Right atrium auricular region (tissue), 2 donors: ENCODE measurements at regions not wholly inside any gene's neighbourhood (a gene's known extent, or its start where the extent isn't known, plus 50 kb on each side); places are given as distances from the start of the nearest gene placed in this dataset.
"Not testable (repeated sequence)": the region's sequence is repeated elsewhere in the genome, so short reads cannot be mapped to it uniquely, and the experiment has no call there.

Experiments
- DNase-seq: peaks from one replicate; pipeline ENCODE4 v3.0.0-alpha.2; 2019; ENCODE audit warnings: low spot score
- H3K27ac ChIP-seq, 2 donors: fragments of 200-600 bp; sonication (generic); 1 replicate in 1 of 2; 2 replicates in 1 of 2; pipeline ENCODE4 v1.5.1; 2016 to 2019
- H3K27me3 ChIP-seq, 2 donors: fragments of 200-600 bp; sonication (generic); one replicate each; pipeline versions ENCODE4 v1.5.1 to v1.6.0; 2017 to 2019
- H3K36me3 ChIP-seq: fragments of 200-600 bp; sonication (generic); one replicate; pipeline ENCODE4 v1.5.1; 2016
- H3K4me1 ChIP-seq, 2 donors: fragments of 200-600 bp; sonication (generic); one replicate each; pipeline versions ENCODE4 v1.5.1 to v1.6.0; 2017 to 2019
- H3K4me3 ChIP-seq, 2 donors: fragments of 200-600 bp; sonication (generic); 1 replicate in 1 of 2; 2 replicates in 1 of 2; pipeline ENCODE4 v1.5.1; 2017 to 2019; ENCODE audit warnings: mild to moderate bottlenecking in 1 of 2, moderate library complexity in 1 of 2
- H3K9me3 ChIP-seq, 2 donors: fragments of 200-600 bp; sonication (generic); one replicate each; pipeline ENCODE4 v1.5.1; 2019
- TF ChIP-seq, protein P1 (sequence below), 2 donors: fragments of 200-600 bp; sonication (generic); IDR thresholded peaks; one replicate each; pipeline ENCODE4 v1.5.1; 2019; ENCODE audit warnings: antibody characterized with exemption in 2 of 2

DNA sequence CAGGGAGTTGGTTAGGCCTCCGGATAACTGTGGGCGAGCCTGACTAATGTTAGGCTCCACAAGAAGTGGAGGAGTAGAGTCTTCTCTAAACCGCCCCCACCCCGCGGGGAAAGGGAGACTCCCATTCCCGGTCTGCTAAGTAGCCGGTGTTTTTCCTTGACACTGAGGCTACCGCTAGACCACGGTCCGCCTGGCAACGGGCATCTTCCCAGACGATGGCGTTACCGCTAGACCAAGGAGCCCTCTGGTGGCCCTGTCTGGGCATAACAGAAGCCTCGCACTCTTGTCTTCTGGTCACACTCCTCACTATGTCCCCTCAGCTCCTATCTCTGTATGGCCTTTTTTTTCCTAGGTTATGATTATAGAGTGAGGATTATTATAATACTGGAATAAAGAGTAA is 1410.7 kb downstream of the UQCRFS1 start:
- not testable (repeated sequence) for DNase-seq, H3K27ac ChIP-seq, H3K36me3 ChIP-seq, H3K9me3 ChIP-seq, H3K4me3 ChIP-seq, H3K27me3 ChIP-seq, H3K4me1 ChIP-seq
- TF ChIP-seq, protein P1, sequence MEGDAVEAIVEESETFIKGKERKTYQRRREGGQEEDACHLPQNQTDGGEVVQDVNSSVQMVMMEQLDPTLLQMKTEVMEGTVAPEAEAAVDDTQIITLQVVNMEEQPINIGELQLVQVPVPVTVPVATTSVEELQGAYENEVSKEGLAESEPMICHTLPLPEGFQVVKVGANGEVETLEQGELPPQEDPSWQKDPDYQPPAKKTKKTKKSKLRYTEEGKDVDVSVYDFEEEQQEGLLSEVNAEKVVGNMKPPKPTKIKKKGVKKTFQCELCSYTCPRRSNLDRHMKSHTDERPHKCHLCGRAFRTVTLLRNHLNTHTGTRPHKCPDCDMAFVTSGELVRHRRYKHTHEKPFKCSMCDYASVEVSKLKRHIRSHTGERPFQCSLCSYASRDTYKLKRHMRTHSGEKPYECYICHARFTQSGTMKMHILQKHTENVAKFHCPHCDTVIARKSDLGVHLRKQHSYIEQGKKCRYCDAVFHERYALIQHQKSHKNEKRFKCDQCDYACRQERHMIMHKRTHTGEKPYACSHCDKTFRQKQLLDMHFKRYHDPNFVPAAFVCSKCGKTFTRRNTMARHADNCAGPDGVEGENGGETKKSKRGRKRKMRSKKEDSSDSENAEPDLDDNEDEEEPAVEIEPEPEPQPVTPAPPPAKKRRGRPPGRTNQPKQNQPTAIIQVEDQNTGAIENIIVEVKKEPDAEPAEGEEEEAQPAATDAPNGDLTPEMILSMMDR (IDR thresholded peaks at IDR 0.05) = peak in 1 of 2 donors; percentile 55

DNA sequence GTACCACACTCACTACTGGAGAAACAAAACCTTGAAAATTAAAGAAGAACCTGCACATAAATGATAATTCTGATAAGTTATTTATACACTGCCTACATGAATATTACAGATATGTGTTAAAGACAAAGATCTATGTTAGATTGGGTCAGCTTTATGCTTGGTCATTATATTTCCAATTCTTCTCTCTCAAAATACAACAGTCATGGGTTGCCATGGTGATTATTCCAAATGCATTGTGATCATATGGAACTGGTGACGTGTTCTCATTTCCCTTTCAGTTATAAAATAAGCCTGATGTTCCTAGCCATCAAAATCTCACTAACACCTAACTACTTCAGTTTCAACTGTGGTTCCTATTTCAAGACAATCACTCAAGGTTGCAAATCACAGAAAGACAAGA is 1416.4 kb downstream of the UQCRFS1 start:
- H3K36me3 ChIP-seq = no peaks in the 10 kb centered on the region
- DNase-seq = no peak
- no peaks in the 10 kb centered on the region for H3K9me3 ChIP-seq
- H3K4me3 ChIP-seq = no peak overlapping the region
- peaks cover 0 to 14% of the 10 kb centered on the region in 2 donors for H3K4me1 ChIP-seq
- H3K27me3 ChIP-seq = no peaks in the 10 kb centered on the region
- no peak overlapping the region for H3K27ac ChIP-seq
- TF ChIP-seq, protein P1 (IDR thresholded peaks at IDR 0.05) = no peak

DNA sequence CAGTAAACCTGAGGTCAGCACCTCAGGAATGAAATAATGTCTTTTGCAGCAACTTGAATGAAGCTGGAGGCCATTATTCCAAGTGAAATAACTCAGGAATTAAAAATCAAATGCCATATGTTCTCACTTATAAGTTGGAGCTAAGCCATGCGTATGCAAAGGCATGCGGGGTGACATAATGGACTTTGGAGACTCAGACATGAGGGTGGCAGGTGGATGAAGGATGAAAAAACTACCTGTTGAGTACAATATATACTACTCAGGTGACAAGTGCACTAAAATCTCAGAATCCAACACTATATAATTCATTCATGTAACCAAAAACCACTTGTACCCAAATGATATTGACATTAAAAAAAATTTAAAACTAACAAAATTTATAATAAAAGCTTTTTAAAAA is 1416.9 kb downstream of the UQCRFS1 start:
- H3K27ac ChIP-seq = no peak overlapping the region
- DNase-seq = no peak
- TF ChIP-seq, protein P1 (IDR thresholded peaks at IDR 0.05) = no peak
- H3K4me3 ChIP-seq = no peak overlapping the region
- peaks cover 0 to 14% of the 10 kb centered on the region in 2 donors for H3K4me1 ChIP-seq
- H3K27me3 ChIP-seq = no peaks in the 10 kb centered on the region
- no peaks in the 10 kb centered on the region for H3K36me3 ChIP-seq
- no peaks in the 10 kb centered on the region for H3K9me3 ChIP-seq

DNA sequence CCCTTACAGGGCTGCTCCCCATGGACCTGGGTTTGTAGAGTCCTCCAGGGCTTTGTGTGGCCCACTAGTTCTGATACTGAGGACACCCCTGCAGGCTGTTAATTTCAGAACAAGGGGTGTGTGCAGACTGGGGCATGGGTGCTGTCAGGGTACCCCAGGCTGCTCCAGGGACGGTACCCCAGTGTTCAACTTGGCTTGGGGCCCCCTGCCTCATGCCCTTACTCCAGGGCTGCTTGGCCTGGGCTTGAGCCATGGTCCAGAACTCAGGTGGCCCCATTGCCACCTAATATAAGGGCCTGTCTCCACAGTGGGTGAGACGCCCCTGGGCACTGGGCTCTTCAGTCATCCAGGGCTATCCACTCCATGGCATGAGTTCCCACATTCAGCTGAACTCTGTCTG is 1417.6 kb downstream of the UQCRFS1 start:
- H3K36me3 ChIP-seq = no peaks in the 10 kb centered on the region
- peaks cover 0 to 14% of the 10 kb centered on the region in 2 donors for H3K4me1 ChIP-seq
- no peak for DNase-seq
- H3K4me3 ChIP-seq = peak overlapping the region in 1 of 2 donors; percentile 66
- no peaks in the 10 kb centered on the region for H3K9me3 ChIP-seq
- no peaks in the 10 kb centered on the region for H3K27me3 ChIP-seq
- TF ChIP-seq, protein P1 (IDR thresholded peaks at IDR 0.05) = no peak
- H3K27ac ChIP-seq = no peak overlapping the region

DNA sequence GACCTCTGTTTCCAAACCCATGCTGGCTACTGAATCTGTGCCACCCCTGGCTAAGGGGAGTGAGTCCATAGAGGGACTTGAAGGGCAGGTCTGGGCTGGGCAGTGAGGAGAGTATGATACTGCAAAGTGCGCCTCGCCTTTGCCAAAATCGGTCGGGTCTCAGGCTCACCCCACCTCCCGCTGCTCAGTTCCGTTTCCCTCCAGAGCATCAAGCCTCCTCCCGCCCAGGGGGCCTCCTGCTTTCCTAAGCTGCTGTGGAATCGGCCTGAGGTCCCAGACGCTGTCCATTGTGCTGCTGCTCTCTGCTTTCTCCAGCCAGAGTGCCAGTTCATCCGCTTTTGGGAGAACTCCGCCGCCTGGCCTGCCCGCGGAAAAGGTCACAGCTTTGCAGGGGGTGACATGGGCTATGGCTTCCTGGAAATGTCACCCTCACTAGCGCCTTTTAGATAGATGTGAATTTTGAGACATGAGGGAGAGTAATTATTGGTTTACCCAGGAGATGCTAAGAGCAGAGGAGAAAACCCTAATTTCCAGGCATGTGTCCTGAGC is 1418.4 kb downstream of the UQCRFS1 start:
- Histone ChIP-seq H3K4me1 (peaks cover 0 to 14% of the 10 kb centered on the region in 2 donors), H3K27me3 (no peaks in the 10 kb centered on the region), H3K4me3 (peak overlapping the region; percentile 66), H3K9me3 (no peaks in the 10 kb centered on the region), H3K27ac (peak overlapping the region; percentile 87 to 92), H3K36me3 (no peaks in the 10 kb centered on the region)
- TF ChIP-seq, protein P1 (IDR thresholded peaks at IDR 0.05) = no peak
- DNase-seq = no peak
